ENCODE measurements at regions not wholly inside any gene's neighbourhood (a gene's known extent, or its start where the extent isn't known, plus 50 kb on each side); places are given as distances from the start of the nearest gene placed in this dataset.
"Not testable (repeated sequence)": the region's sequence is repeated elsewhere in the genome, so short reads cannot be mapped to it uniquely, and the experiment has no call there.

- no peak for DNase-seq
These were observed 177.0 kb upstream of the G2E3 start for GRCh38 chr14:30381861-30382480.

GRCh38 chr14:30385925-30386324, 173.0 kb upstream of the G2E3 start:
- no peak for DNase-seq

GRCh38 chr14:30387871-30388270, 171.1 kb upstream of the G2E3 start:
- no peak for DNase-seq

GRCh38 chr14:30389134-30389876, 169.7 kb upstream of the G2E3 start:
- DNase-seq = no peak

GRCh38 chr14:30389877-30390385, 169.0 kb upstream of the G2E3 start:
- no peak for DNase-seq

GRCh38 chr14:30395065-30395464, 163.9 kb upstream of the G2E3 start:
- DNase-seq = no peak

GRCh38 chr14:30402846-30403245, 156.1 kb upstream of the G2E3 start:
- no peak for DNase-seq

- no peak for DNase-seq
These were observed 155.2 kb upstream of the G2E3 start for GRCh38 chr14:30403791-30404190.

GRCh38 chr14:30409508-30410015, 149.4 kb upstream of the G2E3 start:
- DNase-seq = not testable (repeated sequence)

- DNase-seq = no peak
These were observed 148.0 kb upstream of the G2E3 start for GRCh38 chr14:30410986-30411385.

GRCh38 chr14:30413184-30413583, 145.8 kb upstream of the G2E3 start:
- not testable (repeated sequence) for DNase-seq

GRCh38 chr14:30417121-30417520, 141.8 kb upstream of the G2E3 start:
- DNase-seq = no peak

GRCh38 chr14:30417999-30418398, 141.0 kb upstream of the G2E3 start:
- no peak for DNase-seq

GRCh38 chr14:30419037-30419436, 139.9 kb upstream of the G2E3 start:
- no peak for DNase-seq

GRCh38 chr14:30420515-30420914, 138.4 kb upstream of the G2E3 start:
- DNase-seq = no peak

- DNase-seq = no peak
These were observed 132.5 kb upstream of the G2E3 start for GRCh38 chr14:30426463-30426862.

GRCh38 chr14:30427401-30427800, 131.6 kb upstream of the G2E3 start:
- no peak for DNase-seq

- DNase-seq = no peak
These were observed 131.1 kb upstream of the G2E3 start for GRCh38 chr14:30427846-30428245.

GRCh38 chr14:30431552-30431951, 127.4 kb upstream of the G2E3 start:
- DNase-seq = no peak

GRCh38 chr14:30440961-30441360, 118.0 kb upstream of the G2E3 start:
- no peak for DNase-seq

- no peak for DNase-seq
These were observed 115.5 kb upstream of the G2E3 start for GRCh38 chr14:30443368-30444007.

GRCh38 chr14:30444451-30444850, 114.5 kb upstream of the G2E3 start:
- DNase-seq = no peak

GRCh38 chr14:30445011-30445793, 113.8 kb upstream of the G2E3 start:
- DNase-seq = no peak

All from NCI-H1048 (cell line).